Effector memory CD4-positive, alpha-beta T cell (primary cell): ENCODE measurements at regions not wholly inside any gene's neighbourhood (a gene's known extent, or its start where the extent isn't known, plus 50 kb on each side); places are given as distances from the start of the nearest gene placed in this dataset.

ENCODE experiments used
- DNase-seq, 3 donors: peaks; one replicate each; pipeline ENCODE4 v3.0.0-alpha.2; 2020
- H3K27ac ChIP-seq: 2 replicates; pipeline ENCODE4 v1.7.0; 2013; ENCODE audit warnings: mild to moderate bottlenecking, low read length, moderate library complexity; ENCODE audit not compliant: insufficient read depth, poor library complexity, severe bottlenecking
- H3K27me3 ChIP-seq: replicated peaks from 2 replicates; pipeline ENCODE4 v1.7.0; 2013; ENCODE audit warnings: mild to moderate bottlenecking, low read length; ENCODE audit not compliant: insufficient read depth, control insufficient read depth, poor library complexity, severe bottlenecking
- H3K36me3 ChIP-seq: 2 replicates; pipeline ENCODE4 v1.7.0; 2013; ENCODE audit warnings: mild to moderate bottlenecking, low read length, moderate library complexity; ENCODE audit not compliant: control insufficient read depth, insufficient read depth
- H3K4me1 ChIP-seq: 2 replicates; pipeline ENCODE4 v1.7.0; 2013; ENCODE audit warnings: low read length, mild to moderate bottlenecking; ENCODE audit not compliant: control insufficient read depth, insufficient read depth, poor library complexity, severe bottlenecking
- H3K4me3 ChIP-seq: 2 replicates; pipeline ENCODE4 v1.7.0; 2013; ENCODE audit warnings: low read length, low read depth, mild to moderate bottlenecking; ENCODE audit not compliant: insufficient read depth, poor library complexity, severe bottlenecking
- H3K9me3 ChIP-seq: 2 replicates; pipeline ENCODE4 v1.7.0; 2013; ENCODE audit warnings: mild to moderate bottlenecking, low read length, moderate library complexity; ENCODE audit not compliant: control insufficient read depth

- Histone ChIP-seq H3K9me3 (no peaks in the 10 kb centered on the region), H3K36me3 (no peaks in the 10 kb centered on the region), H3K27ac (no peak overlapping the region), H3K4me1 (no peaks in the 10 kb centered on the region), H3K4me3 (no peak overlapping the region), H3K27me3 (no peaks in the 10 kb centered on the region)
- DNase-seq: no peak
These were observed 157.6 kb upstream of the PDE7B start for GRCh38 chr6:135693811-135694370.

DNA sequence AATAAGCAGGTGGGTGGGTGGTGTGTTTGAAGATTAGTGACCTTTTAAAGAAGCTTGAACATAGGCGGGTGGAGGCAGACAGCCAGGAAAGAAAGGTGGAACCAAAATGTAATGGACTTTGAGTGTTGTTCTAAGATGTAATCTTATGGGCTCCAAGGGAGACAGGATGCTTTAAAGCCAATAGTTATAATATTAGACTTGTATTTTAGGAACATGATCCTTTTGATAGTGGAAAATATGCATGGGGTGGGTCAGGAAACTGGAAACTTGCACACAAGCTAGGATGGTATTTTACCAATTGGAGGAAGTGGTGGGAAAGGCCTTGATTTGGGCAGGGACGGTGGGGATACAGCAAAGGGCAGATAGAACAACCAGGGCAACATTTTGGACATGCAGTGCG, 151.8 kb upstream of the PDE7B start:
- Histone ChIP-seq H3K27ac (no peak overlapping the region), H3K36me3 (no peaks in the 10 kb centered on the region), H3K27me3 (no peaks in the 10 kb centered on the region), H3K4me1 (no peaks in the 10 kb centered on the region), H3K9me3 (no peaks in the 10 kb centered on the region), H3K4me3 (no peak overlapping the region)
- DNase-seq: no peak

- no peak for DNase-seq
- H3K4me1 ChIP-seq: no peaks in the 10 kb centered on the region
- H3K27me3 ChIP-seq: no peaks in the 10 kb centered on the region
- no peak overlapping the region for H3K4me3 ChIP-seq
- no peaks in the 10 kb centered on the region for H3K9me3 ChIP-seq
- no peaks in the 10 kb centered on the region for H3K36me3 ChIP-seq
- H3K27ac ChIP-seq: no peak overlapping the region
These were observed 150.1 kb upstream of the PDE7B start for GRCh38 chr6:135701426-135701825.

DNA sequence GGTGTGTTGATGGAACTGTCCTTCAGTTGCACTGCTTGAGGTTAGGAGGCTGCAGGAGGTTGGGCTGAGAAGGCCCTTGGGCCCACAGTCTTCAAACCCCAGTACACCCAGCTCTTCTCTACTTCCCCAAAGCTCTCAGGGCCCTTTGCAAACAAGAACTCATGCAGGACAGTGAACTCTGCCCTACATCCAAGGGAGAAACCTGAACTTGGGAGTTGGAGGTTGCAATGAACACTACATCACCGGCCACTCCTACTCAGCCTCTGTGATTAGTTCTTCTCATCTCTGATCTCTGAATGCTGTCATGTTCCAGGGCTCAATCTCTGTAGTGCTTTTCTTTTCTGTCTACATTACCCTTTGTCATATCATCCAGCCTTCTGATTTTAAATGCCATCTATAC, 148.5 kb upstream of the PDE7B start:
- Histone ChIP-seq H3K27me3 (no peaks in the 10 kb centered on the region), H3K36me3 (no peaks in the 10 kb centered on the region), H3K9me3 (no peaks in the 10 kb centered on the region), H3K27ac (no peak overlapping the region), H3K4me3 (no peak overlapping the region), H3K4me1 (no peaks in the 10 kb centered on the region)
- DNase-seq: no peak

DNA sequence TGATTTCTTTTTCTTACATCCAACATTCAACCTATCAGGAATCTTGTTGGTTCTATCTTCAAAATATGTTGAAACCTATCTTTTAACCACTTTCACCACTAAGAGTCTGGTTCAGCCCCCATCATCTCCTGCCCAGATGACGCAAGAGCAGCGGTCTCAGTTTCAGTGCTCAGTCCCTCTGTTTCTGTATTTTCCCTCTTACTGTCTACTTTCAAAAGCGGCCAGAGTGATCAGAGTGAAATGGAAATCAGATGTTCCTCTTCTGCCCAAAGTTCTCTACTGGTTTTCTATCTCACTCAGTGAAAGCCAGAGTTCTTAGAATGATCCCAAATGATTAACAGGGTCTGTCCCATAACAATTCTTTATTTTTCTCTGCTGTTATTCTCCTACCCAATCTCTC, 147.9 kb upstream of the PDE7B start:
- no peak for DNase-seq
- Histone ChIP-seq H3K9me3 (no peaks in the 10 kb centered on the region), H3K27me3 (no peaks in the 10 kb centered on the region), H3K36me3 (no peaks in the 10 kb centered on the region), H3K4me1 (no peaks in the 10 kb centered on the region), H3K27ac (no peak overlapping the region), H3K4me3 (no peak overlapping the region)

DNA sequence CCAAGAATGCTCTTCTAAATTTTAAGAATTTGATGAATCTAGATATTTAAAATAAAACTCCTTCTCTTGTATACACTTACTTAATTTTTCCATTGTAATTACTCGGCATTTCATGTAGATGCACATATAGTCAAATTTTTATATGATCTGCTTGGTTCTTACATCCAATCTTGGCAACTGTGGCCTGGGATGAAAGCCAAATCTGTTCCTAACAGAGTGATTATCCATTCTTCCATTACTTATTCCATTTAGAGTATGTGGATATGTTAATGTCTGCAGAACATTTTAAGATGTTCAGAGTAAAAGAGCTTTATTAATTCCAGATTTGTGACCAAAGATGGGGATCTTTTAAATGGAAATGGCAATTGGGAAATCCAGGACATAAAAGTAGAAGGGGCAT, 144.1 kb upstream of the PDE7B start:
- no peaks in the 10 kb centered on the region for H3K9me3 ChIP-seq
- H3K4me1 ChIP-seq: no peaks in the 10 kb centered on the region
- H3K36me3 ChIP-seq: no peaks in the 10 kb centered on the region
- no peak overlapping the region for H3K27ac ChIP-seq
- no peak overlapping the region for H3K4me3 ChIP-seq
- H3K27me3 ChIP-seq: no peaks in the 10 kb centered on the region
- DNase-seq: no peak

- DNase-seq: no peak
- Histone ChIP-seq H3K4me3 (no peak overlapping the region), H3K4me1 (no peaks in the 10 kb centered on the region), H3K36me3 (no peaks in the 10 kb centered on the region), H3K27ac (no peak overlapping the region), H3K9me3 (no peaks in the 10 kb centered on the region), H3K27me3 (no peaks in the 10 kb centered on the region)
These were observed 141.5 kb upstream of the PDE7B start for GRCh38 chr6:135710042-135710441.

DNA sequence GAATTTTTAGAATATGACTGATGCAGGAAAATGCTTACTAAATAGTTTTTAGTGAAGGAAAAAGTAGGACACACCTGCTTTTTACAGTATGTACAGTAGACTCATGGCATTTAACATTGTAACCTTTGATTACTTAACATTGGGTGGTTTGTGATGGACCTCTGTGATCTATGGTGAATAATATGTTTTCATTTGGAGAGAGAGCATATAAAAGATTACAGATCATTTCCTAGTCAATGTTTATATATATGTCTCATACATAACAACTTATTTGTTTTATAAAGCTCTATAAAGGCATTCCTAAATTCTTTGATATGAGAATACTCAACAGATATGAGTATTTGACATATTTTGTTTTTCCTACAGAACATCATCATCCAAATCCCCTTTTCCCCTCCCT, 129.3 kb upstream of the PDE7B start:
- Histone ChIP-seq H3K4me1 (no peaks in the 10 kb centered on the region), H3K9me3 (no peaks in the 10 kb centered on the region), H3K4me3 (no peak overlapping the region), H3K27me3 (no peaks in the 10 kb centered on the region), H3K36me3 (no peaks in the 10 kb centered on the region), H3K27ac (no peak overlapping the region)
- no peak for DNase-seq

GRCh38 chr6:135722679-135723078, 128.8 kb upstream of the PDE7B start:
- no peaks in the 10 kb centered on the region for H3K27me3 ChIP-seq
- no peaks in the 10 kb centered on the region for H3K36me3 ChIP-seq
- H3K4me3 ChIP-seq: no peak overlapping the region
- H3K9me3 ChIP-seq: no peaks in the 10 kb centered on the region
- DNase-seq: no peak
- no peaks in the 10 kb centered on the region for H3K4me1 ChIP-seq
- no peak overlapping the region for H3K27ac ChIP-seq

DNA sequence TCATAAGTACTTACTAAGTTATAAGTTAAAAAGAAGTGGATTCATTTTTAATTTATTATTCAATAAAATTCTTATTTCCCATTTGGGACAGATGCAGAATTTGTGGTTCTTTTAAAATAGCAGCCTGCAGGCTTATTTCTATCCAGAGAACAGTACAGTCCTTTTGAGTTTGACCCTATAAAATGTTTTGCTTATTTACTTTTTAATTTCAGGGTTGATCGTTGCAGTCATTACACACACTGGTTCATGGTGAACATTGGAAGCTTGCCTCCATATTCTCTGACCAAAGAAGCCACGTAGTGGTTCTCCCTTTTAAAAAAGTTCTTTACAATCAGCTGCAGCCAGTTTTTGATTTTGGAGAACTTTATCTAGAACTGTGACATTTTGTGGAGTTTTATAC, 122.9 kb upstream of the PDE7B start:
- no peaks in the 10 kb centered on the region for H3K36me3 ChIP-seq
- H3K4me3 ChIP-seq: no peak overlapping the region
- H3K27me3 ChIP-seq: no peaks in the 10 kb centered on the region
- no peaks in the 10 kb centered on the region for H3K4me1 ChIP-seq
- DNase-seq: no peak
- no peak overlapping the region for H3K27ac ChIP-seq
- H3K9me3 ChIP-seq: no peaks in the 10 kb centered on the region

DNA sequence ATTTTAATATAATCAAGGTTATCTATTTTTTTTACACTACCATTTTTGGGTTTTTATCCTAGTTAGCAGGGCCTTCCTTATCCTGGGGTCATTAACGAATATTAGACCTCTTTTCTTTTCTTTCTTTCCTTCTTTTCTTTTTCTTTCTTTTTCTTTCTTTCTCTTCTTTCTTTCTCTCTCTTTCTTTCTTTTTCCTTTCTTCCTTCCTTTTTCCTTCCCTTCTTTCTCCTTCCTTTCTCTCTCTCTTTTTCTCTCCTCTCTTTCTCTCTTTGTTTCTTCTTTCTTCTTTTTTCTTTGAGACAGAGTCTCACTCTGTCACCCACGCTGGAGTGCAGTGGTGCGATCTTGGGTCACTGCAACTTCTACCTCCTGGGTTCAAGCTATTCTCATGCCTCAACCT, 120.4 kb upstream of the PDE7B start:
- DNase-seq: no peak
- Histone ChIP-seq H3K27me3 (no peaks in the 10 kb centered on the region), H3K4me1 (no peaks in the 10 kb centered on the region), H3K4me3 (no peak overlapping the region), H3K9me3 (no peaks in the 10 kb centered on the region), H3K27ac (no peak overlapping the region), H3K36me3 (no peaks in the 10 kb centered on the region)
